Choroid plexus epithelial cell (primary cell): ENCODE measurements at regions not wholly inside any gene's neighbourhood (a gene's known extent, or its start where the extent isn't known, plus 50 kb on each side); places are given as distances from the start of the nearest gene placed in this dataset.

ENCODE experiments used
- DNase-seq: peaks from one replicate; pipeline ENCODE4 v3.0.0-alpha.2; 2010; ENCODE audit warnings: low read depth
- H3K4me3 ChIP-seq: 2 replicates; pipeline ENCODE4 v1.5.1; 2011; ENCODE audit warnings: low read depth, mild to moderate bottlenecking, control low read depth, low read length, moderate library complexity
- TF ChIP-seq, protein P1 (sequence below): conservative IDR thresholded peaks from 2 replicates; pipeline ENCODE4 v1.5.1; 2011; ENCODE audit warnings: low read depth, mild to moderate bottlenecking, control low read depth, inconsistent platforms, low read length, moderate library complexity

DNA sequence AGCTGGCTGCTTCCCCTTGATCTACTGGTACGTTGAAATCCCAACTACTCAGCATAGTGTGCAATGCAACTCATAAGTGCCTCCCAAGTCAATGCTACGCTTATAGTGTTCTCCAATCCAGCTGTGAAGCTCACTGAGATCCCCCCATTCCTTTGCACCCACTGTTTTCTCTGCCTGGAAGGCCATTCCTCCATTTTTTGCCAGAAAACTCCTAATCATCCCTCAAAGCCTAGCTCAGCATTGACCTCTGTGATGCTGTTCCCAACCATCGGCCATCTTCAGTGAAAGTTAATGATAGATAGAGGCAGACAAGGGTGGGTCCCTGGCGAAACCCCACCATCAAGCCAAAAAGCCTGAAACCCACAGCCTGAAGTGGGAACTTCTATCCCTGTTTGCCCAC lies 211.0 kb downstream of the ENC1 start:
- DNase-seq = no peak
- TF ChIP-seq, protein P1, sequence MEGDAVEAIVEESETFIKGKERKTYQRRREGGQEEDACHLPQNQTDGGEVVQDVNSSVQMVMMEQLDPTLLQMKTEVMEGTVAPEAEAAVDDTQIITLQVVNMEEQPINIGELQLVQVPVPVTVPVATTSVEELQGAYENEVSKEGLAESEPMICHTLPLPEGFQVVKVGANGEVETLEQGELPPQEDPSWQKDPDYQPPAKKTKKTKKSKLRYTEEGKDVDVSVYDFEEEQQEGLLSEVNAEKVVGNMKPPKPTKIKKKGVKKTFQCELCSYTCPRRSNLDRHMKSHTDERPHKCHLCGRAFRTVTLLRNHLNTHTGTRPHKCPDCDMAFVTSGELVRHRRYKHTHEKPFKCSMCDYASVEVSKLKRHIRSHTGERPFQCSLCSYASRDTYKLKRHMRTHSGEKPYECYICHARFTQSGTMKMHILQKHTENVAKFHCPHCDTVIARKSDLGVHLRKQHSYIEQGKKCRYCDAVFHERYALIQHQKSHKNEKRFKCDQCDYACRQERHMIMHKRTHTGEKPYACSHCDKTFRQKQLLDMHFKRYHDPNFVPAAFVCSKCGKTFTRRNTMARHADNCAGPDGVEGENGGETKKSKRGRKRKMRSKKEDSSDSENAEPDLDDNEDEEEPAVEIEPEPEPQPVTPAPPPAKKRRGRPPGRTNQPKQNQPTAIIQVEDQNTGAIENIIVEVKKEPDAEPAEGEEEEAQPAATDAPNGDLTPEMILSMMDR = no peak
- no peak overlapping the region for H3K4me3 ChIP-seq

DNA sequence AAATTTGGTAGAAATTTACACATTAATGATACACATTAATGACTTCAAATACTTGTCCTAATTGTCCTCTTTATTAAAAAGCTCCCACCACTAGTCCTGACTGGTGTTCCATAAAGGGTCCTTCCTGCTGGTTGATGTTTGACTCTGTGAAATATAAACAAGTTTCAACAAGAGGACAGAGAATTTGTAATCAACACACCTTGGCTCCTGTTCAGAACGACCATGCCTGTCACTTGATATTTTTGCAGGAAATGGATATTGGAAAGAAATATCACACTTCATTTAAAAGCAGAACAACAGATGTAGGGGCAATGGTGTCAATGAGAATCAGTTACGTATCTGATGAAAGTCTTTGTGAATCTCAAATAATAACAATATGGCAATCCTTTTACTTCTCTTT lies 211.7 kb downstream of the ENC1 start:
- no peak overlapping the region for H3K4me3 ChIP-seq
- DNase-seq = no peak
- TF ChIP-seq, protein P1 = no peak

DNA sequence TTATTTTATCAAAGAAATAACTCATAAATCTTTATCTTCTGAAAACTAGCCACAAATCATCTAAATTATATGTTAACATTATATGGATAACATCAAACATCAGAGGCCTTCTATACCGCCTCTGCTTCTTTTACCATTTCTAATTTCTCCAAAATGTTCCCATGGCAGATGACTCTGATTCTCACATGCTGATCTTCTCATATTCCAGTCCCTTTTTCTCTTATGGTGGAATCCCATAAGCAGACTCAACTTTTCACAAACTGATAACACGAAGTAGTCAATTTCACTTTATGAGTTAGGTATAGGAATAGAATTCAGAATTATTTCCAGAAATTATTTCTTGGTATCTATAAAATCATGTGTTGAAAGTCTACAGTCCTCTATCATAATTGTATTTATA lies 212.3 kb downstream of the ENC1 start:
- no peak overlapping the region for H3K4me3 ChIP-seq
- DNase-seq = no peak
- TF ChIP-seq, protein P1 = no peak

DNA sequence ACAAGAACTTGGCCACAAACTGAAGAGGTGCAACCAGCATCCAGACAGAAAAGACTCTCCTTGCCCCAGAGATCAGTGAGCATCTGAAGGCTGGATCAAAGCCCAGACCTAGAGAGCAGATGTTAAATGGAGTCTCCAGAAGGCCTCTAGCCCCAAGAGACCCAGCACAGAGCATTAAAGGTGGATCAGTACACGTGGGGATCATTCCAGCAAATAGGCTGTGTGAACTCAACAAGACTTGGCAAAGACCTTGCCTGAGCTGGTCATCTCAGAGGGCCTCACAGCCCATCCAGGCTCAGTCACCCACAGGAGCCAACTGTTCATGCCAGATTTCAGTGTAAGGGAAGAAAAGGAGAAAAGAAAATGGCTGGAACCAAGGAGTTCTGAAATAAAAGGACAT lies 214.0 kb downstream of the ENC1 start:
- TF ChIP-seq, protein P1 = no peak
- DNase-seq = no peak
- H3K4me3 ChIP-seq = no peak overlapping the region

DNA sequence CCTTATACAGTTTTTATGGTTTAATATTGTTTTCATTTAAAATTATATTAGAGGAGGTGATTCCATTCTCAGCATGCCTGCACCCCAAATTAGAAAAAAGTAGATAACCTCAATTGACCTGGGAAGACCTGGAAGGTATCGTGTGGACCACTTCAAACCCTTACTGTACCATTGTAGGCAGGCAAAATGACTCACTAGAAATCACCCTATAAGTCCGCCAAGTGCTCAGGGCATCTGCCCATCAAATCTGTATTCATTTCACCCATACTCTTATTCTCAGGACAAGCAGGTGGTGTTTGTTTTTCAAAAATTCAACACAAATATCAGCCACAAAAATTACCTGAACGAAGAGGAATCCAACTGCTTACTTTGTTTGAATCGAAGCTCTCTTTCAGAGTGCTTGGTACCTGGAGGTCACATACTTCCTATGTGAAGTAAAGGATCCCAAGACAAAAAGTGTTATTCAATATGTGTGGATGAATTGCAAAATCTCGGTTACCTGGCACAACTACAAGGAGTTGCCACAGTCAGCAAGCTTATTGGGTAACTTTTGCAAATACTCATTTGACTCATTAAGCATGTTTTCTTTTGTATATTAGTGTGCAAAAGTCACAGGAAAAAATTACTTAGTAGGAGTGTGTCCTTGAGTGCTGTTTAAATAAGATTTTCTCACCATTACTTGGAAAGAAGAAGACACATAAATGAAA lies 216.2 kb downstream of the ENC1 start:
- H3K4me3 ChIP-seq = no peak overlapping the region
- TF ChIP-seq, protein P1 = no peak
- peak; percentile 59 for DNase-seq

DNA sequence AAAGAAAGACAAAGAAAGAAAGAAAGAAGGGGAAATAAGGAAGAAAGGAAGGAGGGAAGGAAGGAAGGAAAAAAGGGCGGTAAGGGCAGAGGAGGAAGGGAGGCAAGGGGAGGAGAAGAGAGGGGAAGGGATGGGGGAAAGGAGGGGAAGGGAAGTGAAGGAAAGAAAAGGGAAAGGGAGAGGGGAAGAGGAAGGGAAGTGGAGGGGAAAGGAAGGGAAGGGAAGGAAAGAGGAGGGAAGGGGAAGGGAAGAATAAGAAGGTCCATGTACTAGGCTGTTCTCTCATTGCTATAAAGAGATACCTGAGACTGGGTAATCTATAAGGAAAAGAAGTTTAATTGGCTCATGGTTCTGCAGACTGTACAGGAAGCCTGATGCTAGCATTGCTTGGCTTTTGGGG lies 217.1 kb downstream of the ENC1 start:
- no peak overlapping the region for H3K4me3 ChIP-seq
- no peak for DNase-seq
- TF ChIP-seq, protein P1 = no peak

DNA sequence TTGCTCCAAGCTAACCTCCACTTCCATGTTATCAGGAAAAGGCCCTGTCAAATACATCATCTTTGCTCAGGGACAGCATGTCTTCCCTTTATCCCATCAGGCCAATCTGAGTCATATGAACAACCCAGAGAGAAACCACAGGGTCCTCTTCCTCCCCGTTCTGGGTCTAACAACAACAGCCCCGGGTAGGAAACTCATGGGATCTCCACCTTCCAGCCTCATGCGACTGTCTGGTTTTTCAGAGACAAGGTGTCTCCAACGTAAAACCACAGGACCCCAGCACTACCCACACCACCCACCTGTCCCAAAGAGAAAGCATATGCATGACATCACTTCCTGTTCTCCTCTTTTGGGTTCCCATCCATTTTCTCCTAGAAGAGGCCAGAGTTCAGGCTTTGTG lies 217.9 kb downstream of the ENC1 start:
- TF ChIP-seq, protein P1 = no peak

More for the DNA sequence above, 217.9 kb downstream of the ENC1 start:
- no peak for DNase-seq
- H3K4me3 ChIP-seq = no peak overlapping the region
